ENCODE measurements at regions not wholly inside any gene's neighbourhood (a gene's known extent, or its start where the extent isn't known, plus 50 kb on each side); places are given as distances from the start of the nearest gene placed in this dataset.

DNA sequence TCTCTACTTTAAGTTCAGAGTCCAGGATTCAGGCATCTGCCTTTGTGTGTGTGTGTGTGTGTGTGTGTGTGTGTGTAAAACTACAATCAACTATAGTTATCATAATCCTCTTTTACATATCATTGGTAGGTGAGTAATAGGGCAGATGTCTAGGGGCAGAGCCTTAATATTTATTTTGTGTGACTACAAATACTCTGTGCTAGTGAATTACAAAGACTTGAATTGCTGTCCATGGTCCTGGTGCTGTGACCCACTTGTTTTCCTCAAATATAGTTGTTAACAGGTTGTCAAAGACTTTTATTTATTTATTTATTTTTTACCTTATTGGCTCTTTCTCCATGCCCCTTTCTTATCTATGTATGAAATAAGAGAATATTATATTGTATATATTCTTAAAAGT is 196.8 kb downstream of the ANXA1 start:
- no peak for DNase-seq
- Histone ChIP-seq H3K9me2 (ENCODE audit: insufficient read depth) (no peaks in the 10 kb centered on the region), H2AFZ (no peak overlapping the region), H3K4me3 (no peak overlapping the region), H3F3A (ENCODE audit: insufficient read depth, low read depth) (no peaks in the 10 kb centered on the region), H3K27me3 (ENCODE audit: insufficient read depth, low read depth) (no peaks in the 10 kb centered on the region), H3K4me1 (replicated peaks; ENCODE audit: insufficient read depth) (peaks cover 8% of the 10 kb centered on the region; the same call in 1 of the 2 replicates), H3K36me3 (ENCODE audit: low read depth) (no peaks in the 10 kb centered on the region), H3K79me2 (ENCODE audit: low read depth) (no peaks in the 10 kb centered on the region), H3K27ac (no peak overlapping the region), H3K9me3 (ENCODE audit: insufficient read depth, low read depth) (no peaks in the 10 kb centered on the region), H3K4me2 (no peak overlapping the region), H4K20me1 (ENCODE audit: insufficient read depth) (no peaks in the 10 kb centered on the region)
- POLR2A ChIA-PET (ENCODE audit: unreplicated experiment): no interaction called here
- BruUV-seq (replicated peaks): no TSS peak
- intact Hi-C loops (cut with micrococcal nuclease; ENCODE audit: unreplicated experiment): loop anchor here (5.0 kb wide), 1 partner anchor 69 kb away; no protein-coding TSS in a partner anchor
- CTCF ChIA-PET: no interaction called here
- no peak for TF ChIP-seq EZH2 (IDR thresholded peaks at IDR 0.05; ENCODE audit: low read depth)
- TF ChIP-seq, protein P1, sequence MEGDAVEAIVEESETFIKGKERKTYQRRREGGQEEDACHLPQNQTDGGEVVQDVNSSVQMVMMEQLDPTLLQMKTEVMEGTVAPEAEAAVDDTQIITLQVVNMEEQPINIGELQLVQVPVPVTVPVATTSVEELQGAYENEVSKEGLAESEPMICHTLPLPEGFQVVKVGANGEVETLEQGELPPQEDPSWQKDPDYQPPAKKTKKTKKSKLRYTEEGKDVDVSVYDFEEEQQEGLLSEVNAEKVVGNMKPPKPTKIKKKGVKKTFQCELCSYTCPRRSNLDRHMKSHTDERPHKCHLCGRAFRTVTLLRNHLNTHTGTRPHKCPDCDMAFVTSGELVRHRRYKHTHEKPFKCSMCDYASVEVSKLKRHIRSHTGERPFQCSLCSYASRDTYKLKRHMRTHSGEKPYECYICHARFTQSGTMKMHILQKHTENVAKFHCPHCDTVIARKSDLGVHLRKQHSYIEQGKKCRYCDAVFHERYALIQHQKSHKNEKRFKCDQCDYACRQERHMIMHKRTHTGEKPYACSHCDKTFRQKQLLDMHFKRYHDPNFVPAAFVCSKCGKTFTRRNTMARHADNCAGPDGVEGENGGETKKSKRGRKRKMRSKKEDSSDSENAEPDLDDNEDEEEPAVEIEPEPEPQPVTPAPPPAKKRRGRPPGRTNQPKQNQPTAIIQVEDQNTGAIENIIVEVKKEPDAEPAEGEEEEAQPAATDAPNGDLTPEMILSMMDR (conservative IDR thresholded peaks at IDR 0.05): no peak

DNA sequence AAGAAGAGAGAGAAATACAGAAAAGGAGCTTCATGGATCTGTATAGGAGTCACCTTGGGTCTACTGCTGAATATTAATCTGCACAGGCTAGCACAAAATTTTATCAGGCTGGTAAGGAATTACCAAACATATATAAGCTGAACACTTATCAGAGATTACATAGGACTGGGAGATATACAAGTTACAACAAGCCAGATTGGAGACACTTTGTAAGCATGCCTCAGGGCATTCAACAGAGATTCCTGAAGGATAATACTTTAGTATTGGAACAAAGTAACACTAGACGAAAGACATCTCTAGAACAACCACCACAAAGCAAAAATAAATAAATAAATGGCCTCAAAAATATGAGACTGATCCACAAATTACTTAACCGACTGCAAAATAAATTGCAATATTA is 197.8 kb downstream of the ANXA1 start:
- BruUV-seq (replicated peaks): no TSS peak
- ChIA-PET CTCF (no interaction called here), POLR2A (ENCODE audit: unreplicated experiment) (no interaction called here)
- Histone ChIP-seq H2AFZ (no peak overlapping the region), H3K4me1 (replicated peaks; ENCODE audit: insufficient read depth) (peaks cover 8% of the 10 kb centered on the region; the same call in 1 of the 2 replicates), H3F3A (ENCODE audit: insufficient read depth, low read depth) (no peaks in the 10 kb centered on the region), H3K79me2 (ENCODE audit: low read depth) (no peaks in the 10 kb centered on the region), H3K9me2 (ENCODE audit: insufficient read depth) (no peaks in the 10 kb centered on the region), H3K4me3 (no peak overlapping the region), H3K36me3 (ENCODE audit: low read depth) (no peaks in the 10 kb centered on the region), H3K4me2 (no peak overlapping the region), H3K9me3 (ENCODE audit: insufficient read depth, low read depth) (no peaks in the 10 kb centered on the region), H3K27ac (no peak overlapping the region), H3K27me3 (ENCODE audit: insufficient read depth, low read depth) (no peaks in the 10 kb centered on the region), H4K20me1 (ENCODE audit: insufficient read depth) (no peaks in the 10 kb centered on the region)
- TF ChIP-seq, protein P1 (conservative IDR thresholded peaks at IDR 0.05): no peak
- no peak for TF ChIP-seq EZH2 (IDR thresholded peaks at IDR 0.05; ENCODE audit: low read depth)
- intact Hi-C loops (cut with micrococcal nuclease; ENCODE audit: unreplicated experiment): loop anchor here (5.0 kb wide), 1 partner anchor 68 kb away; no protein-coding TSS in a partner anchor
- no peak for DNase-seq

DNA sequence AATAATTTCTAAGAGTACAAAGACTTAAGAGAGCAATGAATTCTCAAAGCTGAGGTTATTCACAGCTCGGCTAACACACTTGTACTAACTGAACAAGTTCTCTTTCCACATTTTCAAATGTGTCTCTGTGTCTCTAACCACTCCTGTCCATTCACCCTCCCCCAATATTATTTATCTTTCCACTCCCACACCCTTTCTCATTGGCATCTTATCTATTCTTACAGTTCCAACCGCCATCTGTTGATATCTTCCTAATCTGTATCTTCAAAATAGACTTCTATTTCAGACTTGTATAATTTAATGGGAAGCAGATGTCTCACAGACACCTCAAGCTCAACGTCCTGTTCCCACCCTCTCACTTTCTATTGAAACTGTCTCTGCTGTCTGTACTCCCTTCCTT is 205.9 kb downstream of the ANXA1 start:
- no peaks in the 10 kb centered on the region for H3K27me3 ChIP-seq (ENCODE audit: insufficient read depth, low read depth)
- H2AFZ ChIP-seq: no peak overlapping the region
- H3F3A ChIP-seq (ENCODE audit: insufficient read depth, low read depth): no peaks in the 10 kb centered on the region
- ChIA-PET CTCF (no interaction called here), POLR2A (ENCODE audit: unreplicated experiment) (no interaction called here)
- H4K20me1 ChIP-seq (ENCODE audit: insufficient read depth): no peaks in the 10 kb centered on the region
- BruUV-seq (replicated peaks): no TSS peak
- no peaks in the 10 kb centered on the region for H3K9me3 ChIP-seq (ENCODE audit: insufficient read depth, low read depth)
- intact Hi-C loops (cut with micrococcal nuclease; ENCODE audit: unreplicated experiment): no loop called here
- H3K9me2 ChIP-seq (ENCODE audit: insufficient read depth): no peaks in the 10 kb centered on the region
- no peaks in the 10 kb centered on the region for H3K36me3 ChIP-seq (ENCODE audit: low read depth)
- no peaks in the 10 kb centered on the region for H3K4me1 ChIP-seq (replicated peaks; ENCODE audit: insufficient read depth)
- no peak overlapping the region for H3K4me3 ChIP-seq
- H3K27ac ChIP-seq: no peak overlapping the region
- TF ChIP-seq, protein P1 (conservative IDR thresholded peaks at IDR 0.05): no peak
- TF ChIP-seq EZH2 (IDR thresholded peaks at IDR 0.05; ENCODE audit: low read depth): no peak
- no peak overlapping the region for H3K4me2 ChIP-seq
- no peaks in the 10 kb centered on the region for H3K79me2 ChIP-seq (ENCODE audit: low read depth)
- no peak for DNase-seq

All from PC-9 (cell line).